NCI-H146 treated with DMSO at 0.1 percent for 48 hours (cell line): ENCODE measurements at regions not wholly inside any gene's neighbourhood (a gene's known extent, or its start where the extent isn't known, plus 50 kb on each side); places are given as distances from the start of the nearest gene placed in this dataset.

ENCODE experiments used
- DNase-seq: peaks from one replicate; lab custom pipeline; 2025; ENCODE audit not compliant: unreplicated experiment; lab: John Stamatoyannopoulos, UW

DNA sequence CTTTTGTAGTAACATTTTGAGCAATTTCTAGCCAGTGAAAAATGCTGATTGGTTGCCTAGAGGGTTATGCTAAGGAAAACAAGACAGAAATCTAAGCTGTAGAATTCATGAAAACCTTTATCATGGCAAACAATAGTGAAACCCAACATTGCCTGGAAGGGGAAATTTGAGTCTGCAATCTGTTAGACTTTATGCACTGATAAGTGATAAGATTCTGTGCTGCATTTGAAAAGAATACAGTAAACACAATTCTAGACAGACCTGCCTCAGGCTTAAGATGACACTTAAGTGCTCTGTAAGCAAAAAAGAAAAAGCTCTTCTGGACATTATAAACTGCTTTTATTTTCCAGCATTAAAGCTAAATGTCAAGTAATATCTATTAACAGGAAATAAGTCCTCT is 519.3 kb downstream of the ISL1 start:
- peak; percentile 94 for DNase-seq

DNA sequence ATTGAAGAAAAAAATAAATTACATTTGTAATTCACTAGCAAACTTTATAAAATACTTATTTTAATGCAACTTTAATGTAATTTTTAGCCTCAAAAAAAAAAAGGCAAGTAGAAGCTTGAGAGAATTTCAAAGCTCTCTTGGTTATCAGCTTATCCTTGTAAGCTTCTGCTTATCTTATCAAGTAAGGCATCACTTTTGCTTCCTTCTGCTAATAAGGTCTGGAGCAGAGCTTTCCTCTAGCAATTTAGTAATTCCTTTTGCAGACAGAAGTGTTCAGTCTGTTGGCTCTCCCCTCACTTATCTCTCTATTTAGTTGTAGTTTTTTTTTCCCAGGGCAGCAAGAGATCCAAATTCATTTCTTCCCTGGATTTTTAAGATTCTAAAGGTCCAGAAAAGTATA is 525.0 kb downstream of the ISL1 start:
- no peak for DNase-seq

DNA sequence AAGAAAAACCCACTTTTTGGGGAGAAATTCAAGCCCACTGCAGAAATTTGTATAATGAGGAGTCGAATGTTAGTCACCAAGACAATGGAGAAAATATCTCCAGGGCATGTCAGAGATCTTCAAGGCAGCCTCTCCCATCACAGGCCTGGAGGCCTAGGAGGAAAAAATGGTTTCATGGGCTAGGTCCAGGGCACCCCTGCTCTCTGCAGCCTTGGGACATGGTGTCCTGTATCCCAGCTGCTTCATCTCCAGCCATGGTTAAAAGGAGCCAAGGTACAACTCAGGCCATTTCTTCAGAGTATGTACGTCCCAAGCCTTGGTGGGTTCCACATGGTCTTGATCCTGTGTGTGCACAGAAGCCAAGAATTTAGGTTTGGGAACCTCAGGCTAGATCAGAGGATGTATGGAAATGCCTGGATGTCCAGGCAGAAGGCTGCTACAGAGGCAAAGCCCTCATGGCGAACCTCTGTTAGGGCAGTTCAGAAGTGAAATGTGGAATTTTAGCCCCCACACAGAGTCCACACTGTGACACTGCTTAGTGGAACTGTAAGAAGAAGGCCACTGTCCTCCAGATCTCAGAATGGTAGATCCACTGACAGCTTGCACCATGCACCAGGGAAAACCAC is 561.4 kb downstream of the ISL1 start:
- DNase-seq, result no peak

DNA sequence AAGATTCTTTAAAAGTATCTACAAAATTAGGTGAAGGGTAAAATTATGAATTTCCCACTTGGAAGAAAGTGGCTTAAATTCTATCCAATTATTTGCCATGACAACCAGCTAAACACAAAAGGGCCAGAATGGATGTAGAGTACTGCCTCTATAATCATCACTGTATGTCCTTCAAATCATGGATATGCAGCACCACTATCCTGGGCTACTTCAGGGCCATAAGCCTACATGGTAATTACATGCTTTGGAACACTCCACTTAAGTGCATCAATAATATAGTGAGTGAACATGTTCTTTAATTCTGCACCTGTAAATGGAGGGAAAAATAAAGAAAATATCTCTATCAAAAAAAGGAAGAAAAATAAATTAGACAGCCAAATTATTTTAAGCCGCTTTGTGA is 575.2 kb downstream of the ISL1 start:
- DNase-seq, result no peak

DNA sequence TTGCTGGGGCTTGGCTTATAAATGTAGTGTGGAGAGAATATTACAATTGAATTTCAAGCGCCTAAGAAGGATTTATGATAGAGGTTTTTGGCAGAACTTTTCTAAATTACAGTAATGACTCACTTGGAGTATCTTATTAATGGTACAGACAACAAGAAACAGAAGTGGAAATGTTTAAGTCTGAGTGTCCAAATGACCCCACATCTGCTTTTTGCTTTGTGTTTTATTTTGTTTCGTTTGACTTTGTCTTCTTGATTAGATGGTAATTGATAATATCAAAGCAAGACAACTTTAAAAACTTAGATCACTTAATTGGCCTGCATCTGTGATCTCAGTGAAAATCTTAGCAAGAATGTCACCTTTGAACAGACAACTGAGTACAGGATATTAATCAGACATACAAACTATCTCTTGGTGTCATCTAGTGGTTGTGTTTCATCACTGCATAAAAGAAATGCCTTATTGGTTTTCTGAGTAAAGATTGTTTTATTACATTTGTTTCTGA is 577.4 kb downstream of the ISL1 start:
- DNase-seq, result peak; percentile 78

DNA sequence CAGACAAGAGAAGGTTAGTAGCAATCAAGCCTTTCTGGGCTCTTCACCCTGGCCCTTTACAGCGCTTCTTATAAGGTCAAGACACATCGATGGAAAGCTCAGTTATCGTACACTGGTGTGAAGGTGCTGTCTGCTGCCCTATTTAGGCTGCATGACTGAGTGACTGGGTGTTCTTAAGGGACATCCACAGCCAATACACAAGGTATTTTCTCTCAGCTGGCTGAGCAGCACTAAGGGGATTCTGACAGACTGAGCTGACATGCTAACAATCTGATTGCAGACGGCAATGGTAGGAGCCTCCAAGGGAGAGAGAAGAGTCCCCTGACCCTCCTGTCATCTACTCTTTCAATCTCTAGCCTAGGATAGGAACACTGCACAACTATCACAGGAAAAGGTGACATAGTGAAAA is 577.9 kb downstream of the ISL1 start:
- peak; percentile 78 for DNase-seq

DNA sequence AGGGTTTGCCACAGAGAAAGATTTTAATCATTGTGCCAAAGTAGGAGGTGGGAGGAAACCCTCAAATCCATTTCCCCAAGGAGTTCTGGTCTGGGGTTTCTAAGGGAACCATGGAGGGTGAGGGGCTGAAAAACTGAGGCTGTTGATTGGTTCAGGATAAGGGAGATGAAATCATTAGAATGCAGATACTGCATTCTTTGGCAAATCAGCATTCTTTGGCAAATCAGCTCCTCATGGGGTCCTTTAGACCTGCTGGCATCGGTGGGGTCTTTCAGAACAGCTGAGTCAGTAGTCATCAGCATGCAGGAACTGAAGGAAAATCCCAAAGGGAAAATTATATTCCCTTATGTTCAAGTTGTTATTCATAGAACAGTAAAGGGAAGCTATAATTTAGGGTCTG is 585.5 kb downstream of the ISL1 start:
- DNase-seq, result no peak

DNA sequence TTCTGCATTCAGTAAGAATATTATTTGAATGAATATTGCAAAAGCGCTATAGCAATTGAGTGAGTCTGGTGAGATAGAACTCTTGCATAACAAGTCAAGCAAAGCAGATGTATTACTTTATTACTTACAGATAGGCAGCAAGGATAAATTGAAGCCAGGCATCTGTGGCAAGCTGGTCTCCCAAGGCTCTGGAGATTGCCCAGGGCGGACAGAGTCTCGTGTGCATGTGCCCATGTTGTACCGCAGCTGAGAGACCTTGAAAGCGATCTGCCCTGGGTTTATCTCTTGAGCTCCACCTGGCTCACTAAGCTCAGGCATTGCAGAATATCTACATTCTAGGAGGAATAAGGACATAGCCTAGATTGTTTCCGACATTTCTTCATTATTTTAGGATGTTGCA is 591.6 kb downstream of the ISL1 start:
- DNase-seq, result no peak

DNA sequence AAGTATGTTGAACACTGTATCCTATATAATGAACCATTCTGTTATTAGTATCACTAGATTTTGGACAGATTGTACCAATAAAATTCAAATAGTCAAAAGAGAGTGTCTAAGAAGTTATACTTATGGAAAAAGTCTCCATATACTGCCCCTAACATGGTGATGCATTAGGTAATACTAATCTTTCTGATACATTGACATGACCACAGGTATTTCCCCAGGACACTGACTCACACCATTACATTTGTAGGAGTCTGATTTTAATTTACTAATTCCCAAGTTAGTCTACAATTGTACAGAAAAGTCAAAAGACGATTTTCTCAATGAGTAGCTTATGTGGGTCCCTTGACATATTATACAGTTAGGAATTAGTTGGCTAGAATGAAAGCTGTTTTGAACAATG is 593.8 kb downstream of the ISL1 start:
- DNase-seq, result no peak

DNA sequence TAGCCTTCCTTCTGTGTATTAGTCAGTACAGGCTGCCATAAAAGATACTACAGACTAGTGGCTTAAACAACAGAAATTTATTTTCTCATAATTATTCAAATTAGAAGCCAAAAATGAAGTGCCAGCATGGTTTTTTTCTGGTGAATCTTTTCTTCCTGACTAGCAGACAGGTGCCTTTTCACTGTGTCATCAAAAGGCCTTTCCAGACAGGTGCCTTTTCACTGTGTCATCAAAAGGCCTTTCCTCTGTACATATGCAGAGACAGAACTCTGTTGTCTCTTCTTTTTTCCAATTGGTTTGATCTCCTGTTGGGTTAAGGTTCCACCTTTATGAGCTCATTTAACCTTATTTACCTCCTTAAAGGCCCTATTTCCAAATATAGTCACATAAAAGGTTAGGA is 599.9 kb downstream of the ISL1 start:
- peak; percentile 65 for DNase-seq

DNA sequence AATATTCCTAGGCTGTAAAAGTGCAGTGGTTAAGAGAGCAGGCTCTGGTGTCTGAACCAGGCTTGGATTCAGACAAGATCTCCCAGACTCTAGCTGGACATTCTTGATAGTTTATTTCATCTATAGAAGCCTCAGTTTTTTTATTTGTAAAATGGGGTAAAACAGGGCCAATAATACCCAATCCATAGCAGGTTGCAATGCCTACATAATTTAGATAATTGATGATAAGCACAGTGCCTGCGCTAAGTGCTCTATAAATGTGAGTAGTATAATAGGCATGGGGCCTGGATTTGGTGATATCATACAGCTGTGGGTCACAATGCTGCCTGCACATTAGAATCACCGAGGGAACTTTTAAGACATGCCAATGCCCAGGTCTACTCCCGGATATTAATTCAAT is 603.5 kb downstream of the ISL1 start:
- peak; percentile 17 for DNase-seq

DNA sequence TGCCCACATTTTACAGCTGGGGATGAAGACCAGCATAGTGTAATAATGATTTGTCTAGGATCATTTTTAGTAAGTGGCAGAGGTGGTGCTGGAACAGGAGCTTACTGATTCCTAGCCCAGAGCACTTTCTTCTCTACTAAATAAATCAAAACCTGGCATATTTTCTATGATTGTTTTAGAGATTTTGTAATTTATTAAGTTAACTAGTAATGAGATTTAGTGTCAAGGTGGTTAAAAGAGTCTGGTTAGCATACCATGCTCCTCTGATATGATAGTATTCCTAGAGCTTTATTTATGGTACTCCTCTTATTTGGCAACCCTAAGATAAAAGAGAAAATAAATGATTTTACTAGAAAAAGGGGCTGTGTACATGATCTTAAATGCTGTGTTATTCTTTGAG is 604.0 kb downstream of the ISL1 start:
- DNase-seq, result no peak

DNA sequence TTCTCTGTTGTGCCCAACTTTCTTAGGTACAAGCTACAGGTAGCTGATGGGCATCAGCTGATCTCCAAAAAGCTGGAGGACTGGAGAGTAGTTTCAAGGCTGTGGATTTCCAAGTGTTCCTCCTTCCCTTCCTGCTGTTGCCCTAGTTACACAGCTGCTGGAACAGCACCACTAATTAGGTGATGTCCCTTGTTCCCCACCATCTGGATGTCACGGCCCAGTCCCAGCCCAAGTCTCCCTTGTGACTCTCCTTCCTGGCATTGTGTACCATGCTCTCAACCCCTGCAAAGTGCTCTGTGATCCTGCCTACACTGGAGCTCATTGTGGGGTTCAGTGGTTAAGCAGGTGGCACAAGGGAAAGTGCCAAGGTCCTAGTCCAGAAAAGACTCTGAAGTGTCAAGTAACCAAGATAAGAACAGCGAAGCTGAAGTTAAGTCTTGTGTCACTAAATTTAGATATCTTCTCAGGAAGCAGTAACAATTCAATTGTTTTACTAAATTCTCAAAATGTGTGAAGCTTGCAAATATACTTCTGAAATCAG is 604.5 kb downstream of the ISL1 start:
- DNase-seq, result peak; percentile 24

DNA sequence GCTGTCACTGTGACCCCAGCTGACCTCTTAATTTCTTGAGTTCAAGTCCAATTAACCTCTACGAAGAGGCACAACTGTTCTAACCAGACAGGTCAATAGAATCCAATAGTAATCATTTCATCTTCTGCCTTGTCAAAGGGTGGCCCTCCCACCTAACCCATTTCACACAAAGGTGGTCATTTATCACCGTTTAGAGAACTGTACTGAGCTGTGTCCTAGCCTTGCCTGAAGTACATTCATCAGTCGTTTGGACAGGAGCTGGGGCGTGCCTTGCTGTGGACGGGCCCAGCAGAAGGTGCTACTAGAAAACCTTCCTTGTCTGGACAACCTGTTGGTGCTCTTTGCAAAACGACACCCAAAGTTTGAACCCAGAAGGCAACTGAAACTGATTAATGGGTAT is 605.4 kb downstream of the ISL1 start:
- peak; percentile 61 for DNase-seq

DNA sequence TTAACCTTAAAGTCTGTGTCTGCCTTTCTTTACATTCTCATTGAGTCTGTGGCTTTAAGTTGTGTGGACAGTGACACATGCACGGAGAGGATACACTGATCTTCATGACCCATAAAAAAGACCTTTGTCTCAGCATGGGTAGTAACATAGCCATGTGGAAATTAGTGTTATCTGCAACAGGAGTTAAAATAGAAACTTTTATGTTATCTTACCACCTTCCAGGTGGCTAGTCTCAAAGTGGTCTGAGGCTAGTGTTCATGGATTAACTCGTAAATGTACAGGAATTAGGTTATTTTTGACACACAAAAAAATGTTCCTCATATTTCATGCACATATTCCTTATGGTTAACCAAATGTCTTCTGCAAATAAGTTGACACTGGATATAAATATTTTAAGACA is 607.0 kb downstream of the ISL1 start:
- DNase-seq, result no peak

DNA sequence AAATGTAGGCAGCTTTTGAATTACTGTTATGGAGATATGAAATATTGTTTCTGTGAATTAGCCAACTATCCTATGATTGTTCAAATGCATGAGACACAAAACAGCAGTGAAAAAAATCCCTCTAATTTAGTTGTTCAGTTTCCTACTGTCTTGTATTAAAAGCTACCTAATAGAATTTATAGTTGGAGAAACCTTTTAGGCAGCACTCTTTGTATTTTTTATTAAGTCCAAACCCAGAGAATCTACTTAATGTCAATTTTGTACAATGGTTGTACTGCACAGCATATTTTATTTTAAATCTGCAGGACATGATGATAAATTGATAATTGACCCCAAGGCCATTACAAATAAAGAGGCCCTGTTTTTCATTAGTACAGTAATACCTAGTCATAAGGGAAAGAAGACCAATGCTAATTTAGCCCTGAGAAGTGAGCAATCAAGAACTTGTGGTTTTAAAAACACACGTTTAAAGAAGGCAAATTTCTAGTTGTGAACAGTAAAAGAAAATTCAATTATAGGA is 607.5 kb downstream of the ISL1 start:
- no peak for DNase-seq

DNA sequence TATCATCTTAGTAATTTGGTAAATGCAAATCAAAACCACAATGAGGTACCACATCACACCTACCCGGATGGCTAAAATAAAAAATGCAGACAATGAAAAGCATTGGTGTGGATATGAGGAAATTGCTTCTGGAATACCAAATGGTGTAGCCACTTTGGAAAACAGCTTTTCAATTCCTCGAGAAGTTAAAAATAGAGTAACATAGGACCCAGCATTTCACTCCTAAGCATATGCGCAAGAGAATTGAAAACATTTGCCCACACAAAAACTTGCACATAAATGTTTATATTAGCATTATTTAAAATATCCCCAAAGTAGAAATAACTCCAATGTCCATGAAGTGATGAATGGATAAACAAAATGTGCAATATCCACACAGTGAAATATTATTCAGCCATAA is 608.7 kb downstream of the ISL1 start:
- DNase-seq, result no peak

DNA sequence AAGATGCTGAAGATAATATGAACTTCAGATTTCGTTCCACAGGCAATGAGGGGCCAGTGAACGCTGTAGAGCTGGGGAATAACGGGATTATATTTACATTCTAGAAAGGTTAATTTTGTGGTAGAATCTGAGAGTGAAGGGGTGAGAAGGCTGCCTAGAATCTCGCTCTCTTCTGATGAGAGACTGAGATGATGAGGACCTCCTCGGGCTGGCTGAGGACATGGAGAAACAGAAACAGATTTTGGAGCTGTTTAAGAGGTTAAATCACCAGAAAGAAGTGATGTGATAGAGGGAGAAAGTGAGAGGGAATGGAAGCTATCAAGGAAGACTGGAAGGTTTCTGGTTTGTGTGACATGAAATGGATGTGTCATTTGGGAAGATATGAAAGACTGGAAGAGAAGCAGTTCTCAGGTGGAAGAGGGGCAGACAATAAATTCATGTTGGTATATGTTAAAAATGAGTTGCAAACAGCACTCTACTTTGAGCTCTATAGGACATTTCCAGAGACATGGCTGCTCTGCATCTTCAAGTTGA is 612.6 kb downstream of the ISL1 start:
- DNase-seq, result no peak

DNA sequence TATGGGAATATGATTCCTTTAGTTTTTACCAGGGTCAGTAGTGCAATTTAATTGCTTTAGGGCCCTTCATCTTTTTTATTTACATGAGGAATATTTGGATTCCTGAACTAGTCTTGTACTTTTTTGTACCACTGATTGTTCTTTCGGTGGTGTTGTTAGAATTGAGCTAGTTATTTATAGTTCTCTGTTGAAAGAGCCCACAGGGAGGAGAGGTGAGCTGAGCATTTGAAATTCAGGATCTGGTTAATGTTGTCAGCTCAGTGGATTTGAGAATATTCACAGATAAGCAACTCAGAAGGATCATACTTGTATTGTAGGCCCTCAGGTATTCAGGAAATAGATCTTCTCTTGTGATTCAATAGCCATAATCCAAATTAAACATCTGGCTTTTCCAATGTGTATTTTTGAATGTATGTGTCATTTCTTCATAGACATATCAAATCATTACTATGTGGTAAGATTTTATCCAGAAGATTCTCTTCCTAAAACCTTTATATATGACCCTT is 613.2 kb downstream of the ISL1 start:
- DNase-seq, result no peak

DNA sequence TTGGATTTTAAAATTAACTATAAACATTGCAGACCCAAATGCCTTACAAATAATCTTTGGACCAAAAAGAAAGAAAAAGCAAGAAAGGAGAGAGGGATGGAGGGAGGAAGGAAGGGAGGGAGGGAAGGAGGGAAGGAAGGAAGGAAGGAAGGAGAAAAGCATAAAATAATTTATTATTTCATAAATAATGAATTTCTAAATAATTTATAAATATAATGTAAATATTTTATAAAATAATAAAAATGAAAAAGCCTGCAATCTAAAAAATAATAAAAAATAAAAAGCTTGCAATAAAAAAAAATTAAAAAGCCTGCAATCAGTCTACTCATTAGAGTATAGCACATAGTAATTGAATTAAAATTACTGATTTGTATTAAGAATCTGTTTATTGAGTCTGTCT is 614.3 kb downstream of the ISL1 start:
- DNase-seq, result no peak

DNA sequence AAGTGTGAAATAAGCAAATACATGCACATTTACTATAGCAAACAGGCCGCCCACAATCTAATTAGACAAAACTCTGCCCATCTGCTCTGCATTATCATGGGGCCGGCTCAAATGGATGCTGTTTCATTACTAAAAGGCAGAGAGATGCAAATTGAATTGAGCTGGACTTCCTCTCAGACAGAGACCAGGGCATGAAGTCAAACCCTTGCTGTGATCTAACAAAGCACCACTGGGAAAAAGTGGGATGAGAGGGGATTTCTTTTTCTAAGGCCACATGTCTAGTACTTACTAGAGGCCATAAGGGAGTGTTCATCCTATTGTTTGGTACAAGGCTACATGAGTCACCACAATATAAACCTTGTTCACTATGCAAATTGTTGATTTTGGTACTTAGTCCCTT is 614.7 kb downstream of the ISL1 start:
- DNase-seq, result peak; percentile 67

DNA sequence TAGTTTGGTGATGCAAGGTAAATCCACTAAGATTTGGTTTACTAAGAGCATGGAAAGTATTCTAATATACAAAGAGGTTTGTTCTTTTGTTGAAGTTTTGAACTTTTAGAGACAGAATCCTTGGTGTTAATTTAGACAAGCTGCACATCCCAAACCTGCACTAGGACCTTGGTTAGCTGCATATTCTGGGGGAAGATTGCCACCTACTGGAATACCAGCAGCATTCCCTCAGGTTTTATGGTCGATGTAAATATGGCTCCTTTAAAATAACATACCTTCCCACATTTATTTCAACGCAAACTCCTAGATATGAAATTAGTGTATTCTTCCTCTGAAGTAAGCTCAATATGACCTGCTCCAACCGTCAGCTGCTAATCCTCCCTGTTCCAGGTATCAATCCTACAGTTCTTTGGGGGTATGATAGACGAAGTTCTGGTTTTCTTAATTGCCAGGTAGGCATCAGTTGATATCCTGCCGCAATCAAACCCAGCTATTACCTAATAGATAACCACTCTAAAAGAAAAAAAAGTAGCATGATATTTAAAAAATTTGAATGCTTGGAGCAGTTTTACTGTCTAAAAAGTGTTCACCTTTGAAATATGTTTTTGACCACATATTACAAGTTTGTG is 624.1 kb downstream of the ISL1 start:
- DNase-seq, result peak; percentile 88
